Activated CD4-positive, alpha-beta memory T cell treated with anti-CD3 and anti-CD28 coated beads, Interleukin-2, amount 10 ng/mL, durations not matched to agents 7 days and 5 days (primary cell): ENCODE measurements at regions not wholly inside any gene's neighbourhood (a gene's known extent, or its start where the extent isn't known, plus 50 kb on each side); places are given as distances from the start of the nearest gene placed in this dataset.

Experiments used
- CTCF ChIA-PET: fragments of 350-600 bp; sonication (Branson Sonifier 250); formaldehyde crosslinking; loops from one replicate; lab custom pipeline; 2021; ENCODE audit warnings: antibody characterized with exemption, inconsistent platforms; lab: Charles Lee
- POLR2A ChIA-PET: fragments of 350-600 bp; sonication (Branson Sonifier 250); formaldehyde crosslinking; loops from one replicate; lab custom pipeline; 2021; ENCODE audit warnings: antibody characterized with exemption; lab: Charles Lee
- DNase-seq: peaks from one replicate; pipeline ENCODE4 v3.0.0-alpha.2; 2020
- H3K27ac Mint-ChIP-seq: one replicate; pipeline ENCODE4 v1.8.0; 2021; ENCODE audit warnings: mild to moderate bottlenecking, mixed read lengths
- H3K27me3 Mint-ChIP-seq: one replicate; pipeline ENCODE4 v1.8.0; 2021; ENCODE audit warnings: mixed read lengths
- H3K36me3 Mint-ChIP-seq: one replicate; pipeline ENCODE4 v1.8.0; 2021; ENCODE audit warnings: low read depth, mixed read lengths
- H3K4me1 Mint-ChIP-seq: one replicate; pipeline ENCODE4 v1.8.0; 2021; ENCODE audit warnings: mixed read lengths
- H3K4me3 Mint-ChIP-seq: one replicate; pipeline ENCODE4 v1.8.0; 2021; ENCODE audit warnings: mild to moderate bottlenecking, mixed read lengths
- H3K9me3 Mint-ChIP-seq: one replicate; pipeline ENCODE4 v1.8.0; 2021; ENCODE audit warnings: mixed read lengths

GRCh38 chr5:5800801-5801761 lies 378.6 kb downstream of the ICE1 start:
- H3K36me3 Mint-ChIP-seq, result no peaks in the 10 kb centered on the region
- H3K9me3 Mint-ChIP-seq, result no peaks in the 10 kb centered on the region
- no peaks in the 10 kb centered on the region for H3K27me3 Mint-ChIP-seq
- POLR2A ChIA-PET, result no interaction called here
- CTCF ChIA-PET, result no interaction called here
- H3K4me3 Mint-ChIP-seq, result no peak overlapping the region
- no peak overlapping the region for H3K27ac Mint-ChIP-seq
- no peak for DNase-seq
- H3K4me1 Mint-ChIP-seq, result no peaks in the 10 kb centered on the region

- Mint-ChIP-seq H3K27me3 (no peaks in the 10 kb centered on the region), H3K27ac (no peak overlapping the region), H3K4me3 (no peak overlapping the region), H3K4me1 (no peaks in the 10 kb centered on the region), H3K9me3 (no peaks in the 10 kb centered on the region), H3K36me3 (no peaks in the 10 kb centered on the region)
- POLR2A ChIA-PET, result no interaction called here
- CTCF ChIA-PET, result no interaction called here
- no peak for DNase-seq
Observed at GRCh38 chr5:5799826-5800225, 377.3 kb downstream of the ICE1 start.

GRCh38 chr5:5799229-5799628 lies 376.8 kb downstream of the ICE1 start:
- Mint-ChIP-seq H3K9me3 (no peaks in the 10 kb centered on the region), H3K27ac (no peak overlapping the region), H3K27me3 (no peaks in the 10 kb centered on the region), H3K36me3 (no peaks in the 10 kb centered on the region), H3K4me1 (no peaks in the 10 kb centered on the region), H3K4me3 (no peak overlapping the region)
- POLR2A ChIA-PET, result no interaction called here
- DNase-seq, result no peak
- CTCF ChIA-PET, result no interaction called here

- Mint-ChIP-seq H3K27me3 (no peaks in the 10 kb centered on the region), H3K27ac (no peak overlapping the region), H3K4me1 (no peaks in the 10 kb centered on the region), H3K36me3 (no peaks in the 10 kb centered on the region), H3K9me3 (no peaks in the 10 kb centered on the region), H3K4me3 (no peak overlapping the region)
- no peak for DNase-seq
- ChIA-PET CTCF (no interaction called here), POLR2A (no interaction called here)
Observed at GRCh38 chr5:5798462-5798861, 376.0 kb downstream of the ICE1 start.

- Mint-ChIP-seq H3K36me3 (no peaks in the 10 kb centered on the region), H3K4me1 (no peaks in the 10 kb centered on the region), H3K27ac (no peak overlapping the region), H3K27me3 (no peaks in the 10 kb centered on the region), H3K9me3 (no peaks in the 10 kb centered on the region), H3K4me3 (no peak overlapping the region)
- ChIA-PET POLR2A (no interaction called here), CTCF (no interaction called here)
- DNase-seq, result no peak
Observed at GRCh38 chr5:5798041-5798440, 375.6 kb downstream of the ICE1 start.

GRCh38 chr5:5795074-5795771 lies 372.7 kb downstream of the ICE1 start:
- POLR2A ChIA-PET, result no interaction called here
- CTCF ChIA-PET, result no interaction called here
- DNase-seq, result no peak
- H3K9me3 Mint-ChIP-seq, result no peaks in the 10 kb centered on the region
- no peak overlapping the region for H3K27ac Mint-ChIP-seq
- no peaks in the 10 kb centered on the region for H3K27me3 Mint-ChIP-seq
- H3K4me1 Mint-ChIP-seq, result no peaks in the 10 kb centered on the region
- H3K36me3 Mint-ChIP-seq, result no peaks in the 10 kb centered on the region
- H3K4me3 Mint-ChIP-seq, result no peak overlapping the region

- Mint-ChIP-seq H3K27me3 (no peaks in the 10 kb centered on the region), H3K27ac (no peak overlapping the region), H3K4me3 (no peak overlapping the region), H3K36me3 (no peaks in the 10 kb centered on the region), H3K9me3 (no peaks in the 10 kb centered on the region), H3K4me1 (no peaks in the 10 kb centered on the region)
- ChIA-PET CTCF (no interaction called here), POLR2A (no interaction called here)
- DNase-seq, result no peak
Observed at GRCh38 chr5:5794118-5794560, 371.7 kb downstream of the ICE1 start.

GRCh38 chr5:5793242-5794117 lies 371.0 kb downstream of the ICE1 start:
- no peak overlapping the region for H3K4me3 Mint-ChIP-seq
- H3K27me3 Mint-ChIP-seq, result no peaks in the 10 kb centered on the region
- POLR2A ChIA-PET, result no interaction called here
- no peaks in the 10 kb centered on the region for H3K4me1 Mint-ChIP-seq
- CTCF ChIA-PET, result no interaction called here
- no peak overlapping the region for H3K27ac Mint-ChIP-seq
- no peaks in the 10 kb centered on the region for H3K36me3 Mint-ChIP-seq
- DNase-seq, result no peak
- no peaks in the 10 kb centered on the region for H3K9me3 Mint-ChIP-seq

GRCh38 chr5:5792106-5792505 lies 369.6 kb downstream of the ICE1 start:
- H3K27ac Mint-ChIP-seq, result no peak overlapping the region
- no peaks in the 10 kb centered on the region for H3K36me3 Mint-ChIP-seq
- no peaks in the 10 kb centered on the region for H3K27me3 Mint-ChIP-seq
- POLR2A ChIA-PET, result no interaction called here
- CTCF ChIA-PET, result interaction anchor here (0.7 kb wide), 1 partner anchor 333 kb away, joined by 3 read pairs; no protein-coding TSS in a partner anchor
- H3K4me1 Mint-ChIP-seq, result no peaks in the 10 kb centered on the region
- peaks cover 2% of the 10 kb centered on the region for H3K9me3 Mint-ChIP-seq
- H3K4me3 Mint-ChIP-seq, result no peak overlapping the region
- no peak for DNase-seq

GRCh38 chr5:5788793-5789192 lies 366.3 kb downstream of the ICE1 start:
- CTCF ChIA-PET, result no interaction called here
- Mint-ChIP-seq H3K4me1 (no peaks in the 10 kb centered on the region), H3K36me3 (no peaks in the 10 kb centered on the region), H3K27me3 (no peaks in the 10 kb centered on the region), H3K9me3 (peaks cover 4% of the 10 kb centered on the region), H3K4me3 (no peak overlapping the region), H3K27ac (no peak overlapping the region)
- POLR2A ChIA-PET, result no interaction called here
- DNase-seq, result no peak

GRCh38 chr5:5787373-5787772 lies 364.9 kb downstream of the ICE1 start:
- H3K4me3 Mint-ChIP-seq, result no peak overlapping the region
- no peaks in the 10 kb centered on the region for H3K36me3 Mint-ChIP-seq
- peaks cover 4% of the 10 kb centered on the region for H3K9me3 Mint-ChIP-seq
- H3K4me1 Mint-ChIP-seq, result no peaks in the 10 kb centered on the region
- H3K27ac Mint-ChIP-seq, result no peak overlapping the region
- no peaks in the 10 kb centered on the region for H3K27me3 Mint-ChIP-seq
- CTCF ChIA-PET, result no interaction called here
- POLR2A ChIA-PET, result no interaction called here
- no peak for DNase-seq

GRCh38 chr5:5784101-5784500 lies 361.6 kb downstream of the ICE1 start:
- no peak overlapping the region for H3K4me3 Mint-ChIP-seq
- H3K27me3 Mint-ChIP-seq, result no peaks in the 10 kb centered on the region
- H3K9me3 Mint-ChIP-seq, result peaks cover 4% of the 10 kb centered on the region
- ChIA-PET POLR2A (no interaction called here), CTCF (no interaction called here)
- H3K27ac Mint-ChIP-seq, result no peak overlapping the region
- H3K4me1 Mint-ChIP-seq, result no peaks in the 10 kb centered on the region
- H3K36me3 Mint-ChIP-seq, result no peaks in the 10 kb centered on the region
- no peak for DNase-seq

- DNase-seq, result no peak
- H3K27ac Mint-ChIP-seq, result no peak overlapping the region
- POLR2A ChIA-PET, result no interaction called here
- CTCF ChIA-PET, result no interaction called here
- H3K4me1 Mint-ChIP-seq, result no peaks in the 10 kb centered on the region
- no peaks in the 10 kb centered on the region for H3K27me3 Mint-ChIP-seq
- H3K4me3 Mint-ChIP-seq, result no peak overlapping the region
- no peaks in the 10 kb centered on the region for H3K36me3 Mint-ChIP-seq
- H3K9me3 Mint-ChIP-seq, result peaks cover 2% of the 10 kb centered on the region
Observed at GRCh38 chr5:5783021-5783420, 360.5 kb downstream of the ICE1 start.
